ENCODE measurements at regions not wholly inside any gene's neighbourhood (a gene's known extent, or its start where the extent isn't known, plus 50 kb on each side); places are given as distances from the start of the nearest gene placed in this dataset.
"Not testable (repeated sequence)": the region's sequence is repeated elsewhere in the genome, so short reads cannot be mapped to it uniquely, and the experiment has no call there.

DNA sequence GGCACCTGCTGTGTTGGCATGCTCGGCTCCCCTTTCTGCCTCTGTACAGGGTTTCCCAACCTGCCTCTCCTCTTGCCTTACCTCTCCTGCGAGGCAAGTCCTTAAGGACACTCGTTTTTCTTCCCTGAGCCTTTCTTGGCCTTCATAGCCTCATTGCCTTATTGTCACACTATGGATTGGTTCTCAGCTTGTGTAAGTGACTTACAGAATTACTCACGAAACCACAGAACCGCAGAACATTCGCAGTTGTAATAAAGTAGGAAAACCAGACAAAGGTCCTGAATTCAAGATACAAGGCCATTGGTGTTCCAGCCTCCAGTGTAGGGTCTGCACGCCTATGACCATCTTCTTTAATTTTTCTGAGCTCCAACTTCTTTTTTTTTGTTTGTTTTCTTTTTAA, 317.6 kb upstream of the SMIM21 start:
- intact Hi-C loops (cut with DNase I): no loop called here
- DNase-seq (no peak), ATAC-seq (no peak)
- Histone ChIP-seq H3K27ac (ENCODE audit: low read length) (no peak overlapping the region), H3K4me1 (ENCODE audit: control insufficient read depth, insufficient read depth, low read length) (no peaks in the 10 kb centered on the region), H3K4me3 (ENCODE audit: low read length) (no peak overlapping the region), H3K27me3 (ENCODE audit: control insufficient read depth, insufficient read depth) (no peaks in the 10 kb centered on the region), H3K9me3 (ENCODE audit: control insufficient read depth, low read length) (no peaks in the 10 kb centered on the region)
- WGBS: 87% methylated on average over 7 of the region's 7 CpGs

GRCh38 chr18:75742516-75742915, 315.0 kb upstream of the SMIM21 start:
- ATAC-seq (no peak), DNase-seq (no peak)
- H3K27ac ChIP-seq (ENCODE audit: low read length): no peak overlapping the region
- WGBS: 43% methylated on average over 4 of the region's 4 CpGs
- H3K4me3 ChIP-seq (ENCODE audit: low read length): no peak overlapping the region
- H3K4me1 ChIP-seq (ENCODE audit: control insufficient read depth, insufficient read depth, low read length): no peaks in the 10 kb centered on the region
- no peaks in the 10 kb centered on the region for H3K27me3 ChIP-seq (ENCODE audit: control insufficient read depth, insufficient read depth)
- intact Hi-C loops (cut with DNase I): no loop called here
- H3K9me3 ChIP-seq (ENCODE audit: control insufficient read depth, low read length): no peaks in the 10 kb centered on the region

DNA sequence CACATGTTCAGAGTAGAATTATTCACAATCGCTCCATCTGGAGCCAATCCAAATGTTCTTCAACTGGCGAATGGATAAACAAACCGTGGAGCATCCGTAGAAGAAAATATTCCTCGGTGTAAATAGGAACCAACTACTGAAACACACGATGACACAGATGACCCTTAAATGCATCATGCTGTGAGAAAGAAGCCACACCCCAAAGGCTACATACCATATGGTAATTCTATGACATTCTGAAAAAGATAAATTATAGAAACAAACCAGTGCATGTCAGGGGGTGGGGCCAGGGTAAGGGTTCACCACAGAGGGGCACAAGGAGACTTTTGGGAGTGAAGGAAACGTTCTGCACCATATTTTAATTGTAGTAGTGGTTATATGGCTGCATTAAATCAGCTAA, 312.2 kb upstream of the SMIM21 start:
- intact Hi-C loops (cut with DNase I): no loop called here
- 61% methylated on average over 7 of the region's 7 CpGs for WGBS

GRCh38 chr18:75735291-75735690, 307.8 kb upstream of the SMIM21 start:
- DNase-seq: no peak
- Histone ChIP-seq H3K4me3 (ENCODE audit: low read length) (no peak overlapping the region), H3K9me3 (ENCODE audit: control insufficient read depth, low read length) (peaks cover 1% of the 10 kb centered on the region), H3K4me1 (ENCODE audit: control insufficient read depth, insufficient read depth, low read length) (no peaks in the 10 kb centered on the region), H3K27me3 (ENCODE audit: control insufficient read depth, insufficient read depth) (peaks cover 1% of the 10 kb centered on the region), H3K27ac (ENCODE audit: low read length) (no peak overlapping the region)
- no peak for ATAC-seq
- intact Hi-C loops (cut with DNase I): no loop called here
- 96% methylated on average over 2 of the region's 2 CpGs for whole genome bisulfite sequencing

More for the DNA sequence above, 312.2 kb upstream of the SMIM21 start:
- Histone ChIP-seq H3K27ac (ENCODE audit: low read length) (no peak overlapping the region), H3K4me1 (ENCODE audit: control insufficient read depth, insufficient read depth, low read length) (no peaks in the 10 kb centered on the region), H3K27me3 (ENCODE audit: control insufficient read depth, insufficient read depth) (no peaks in the 10 kb centered on the region), H3K9me3 (ENCODE audit: control insufficient read depth, low read length) (peaks cover 1% of the 10 kb centered on the region), H3K4me3 (ENCODE audit: low read length) (no peak overlapping the region)
- ATAC-seq: no peak
- DNase-seq: no peak

- Histone ChIP-seq H3K27ac (ENCODE audit: low read length) (no peak overlapping the region), H3K4me1 (ENCODE audit: control insufficient read depth, insufficient read depth, low read length) (no peaks in the 10 kb centered on the region), H3K4me3 (ENCODE audit: low read length) (no peak overlapping the region), H3K27me3 (ENCODE audit: control insufficient read depth, insufficient read depth) (peaks cover 3% of the 10 kb centered on the region), H3K9me3 (ENCODE audit: control insufficient read depth, low read length) (no peaks in the 10 kb centered on the region)
- intact Hi-C loops (cut with DNase I): no loop called here
- 46% methylated on average over 5 of the region's 5 CpGs for WGBS
- DNase-seq (no peak), ATAC-seq (no peak)
Measured at GRCh38 chr18:75730249-75730648, 302.7 kb upstream of the SMIM21 start.

DNA sequence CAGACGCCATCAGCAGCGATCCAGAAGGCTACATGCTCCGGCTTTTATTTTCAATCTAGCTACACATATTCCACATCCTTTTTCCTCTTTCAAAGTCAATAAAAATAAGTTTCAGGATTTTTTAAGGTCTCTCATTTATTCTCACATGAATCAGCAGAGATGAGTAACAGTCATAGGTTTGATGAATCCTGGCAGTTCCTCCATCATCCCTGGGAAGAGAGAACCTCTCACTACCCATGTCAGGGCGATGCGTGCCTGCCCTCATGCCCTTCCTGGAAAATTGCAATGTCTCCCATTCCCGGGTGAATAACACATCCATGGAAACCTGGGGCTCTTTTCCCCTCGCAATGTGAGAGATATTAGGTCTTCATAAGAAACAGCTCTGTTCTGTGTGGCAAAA, 301.1 kb upstream of the SMIM21 start:
- Histone ChIP-seq H3K4me3 (ENCODE audit: low read length) (no peak overlapping the region), H3K27ac (ENCODE audit: low read length) (no peak overlapping the region), H3K27me3 (ENCODE audit: control insufficient read depth, insufficient read depth) (peaks cover 3% of the 10 kb centered on the region), H3K9me3 (ENCODE audit: control insufficient read depth, low read length) (no peaks in the 10 kb centered on the region), H3K4me1 (ENCODE audit: control insufficient read depth, insufficient read depth, low read length) (no peaks in the 10 kb centered on the region)
- intact Hi-C loops (cut with DNase I): no loop called here
- ATAC-seq: no peak
- WGBS: 71% methylated on average over 7 of the region's 7 CpGs
- no peak for DNase-seq

DNA sequence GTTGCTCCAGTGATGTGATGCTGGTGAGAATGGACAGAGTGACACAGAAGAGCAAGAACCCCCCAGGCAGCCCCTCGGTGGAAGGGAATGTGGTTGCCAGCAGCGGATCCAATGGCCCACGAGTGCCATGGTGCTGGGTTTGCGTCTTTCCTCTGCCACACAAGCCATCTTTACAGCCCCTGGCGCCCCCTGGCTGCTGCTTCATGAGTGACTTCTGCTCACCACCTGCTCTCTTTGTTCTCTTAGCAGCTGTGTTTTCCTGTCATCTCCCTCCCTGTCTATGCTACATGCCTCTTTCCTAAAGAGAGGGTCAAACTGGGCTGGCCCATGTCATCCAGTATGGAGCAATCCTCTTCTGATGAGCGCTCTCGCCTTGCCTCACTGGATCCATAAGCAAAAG, 300.0 kb upstream of the SMIM21 start:
- ATAC-seq (no peak), DNase-seq (peak; percentile 21 to 70 (median 61))
- intact Hi-C loops (cut with DNase I): no loop called here
- no peaks in the 10 kb centered on the region for H3K4me1 ChIP-seq (ENCODE audit: control insufficient read depth, insufficient read depth, low read length)
- no peak overlapping the region for H3K27ac ChIP-seq (ENCODE audit: low read length)
- no peaks in the 10 kb centered on the region for H3K9me3 ChIP-seq (ENCODE audit: control insufficient read depth, low read length)
- peaks cover 3% of the 10 kb centered on the region for H3K27me3 ChIP-seq (ENCODE audit: control insufficient read depth, insufficient read depth)
- H3K4me3 ChIP-seq (ENCODE audit: low read length): no peak overlapping the region
- 62% methylated on average over 7 of the region's 7 CpGs for WGBS

DNA sequence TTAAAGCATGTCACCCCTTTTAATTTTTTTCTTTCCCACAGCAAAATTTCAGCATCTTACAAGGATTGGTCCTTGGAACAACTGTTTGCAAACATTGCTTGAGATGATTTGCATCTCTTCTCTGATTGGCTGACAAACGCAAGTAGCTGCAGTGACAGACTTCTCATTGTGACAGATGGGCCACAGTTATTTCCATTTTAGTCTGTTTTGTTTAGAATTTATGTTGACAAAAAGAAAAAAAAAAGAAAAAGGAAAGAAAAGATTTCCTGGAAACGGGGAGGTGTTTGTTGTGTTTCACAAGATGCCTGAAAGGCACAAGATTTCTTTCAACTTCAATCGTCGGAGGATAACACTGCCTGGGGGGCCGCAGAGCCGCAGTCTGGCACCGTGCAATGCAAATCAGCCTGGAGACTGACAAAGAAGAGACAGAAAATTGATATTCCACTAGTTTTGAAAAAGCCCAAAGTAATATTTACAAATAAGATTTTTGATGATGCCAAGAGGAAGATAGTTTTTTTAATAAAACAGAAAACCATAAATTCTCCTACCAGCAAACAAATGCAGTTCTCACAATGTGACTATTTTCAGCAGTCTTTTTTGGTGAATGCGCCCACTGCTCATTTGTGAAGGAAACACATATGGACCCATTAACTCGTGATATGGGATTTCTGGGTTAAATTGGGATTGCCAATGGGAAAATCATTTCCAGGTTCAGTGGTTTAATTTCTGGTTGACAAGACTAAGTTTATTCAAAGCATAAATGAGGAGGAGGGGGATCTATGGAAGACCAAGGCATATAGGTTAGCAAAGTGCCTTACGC, 296.2 kb upstream of the SMIM21 start:
- no peak for DNase-seq
- no peaks in the 10 kb centered on the region for H3K4me1 ChIP-seq (ENCODE audit: control insufficient read depth, insufficient read depth, low read length)
- intact Hi-C loops (cut with DNase I): no loop called here
- WGBS: 74% methylated on average over 10 of the region's 10 CpGs
- no peak overlapping the region for H3K4me3 ChIP-seq (ENCODE audit: low read length)
- no peaks in the 10 kb centered on the region for H3K27me3 ChIP-seq (ENCODE audit: control insufficient read depth, insufficient read depth)
- no peak overlapping the region for H3K27ac ChIP-seq (ENCODE audit: low read length)
- no peak for ATAC-seq
- no peaks in the 10 kb centered on the region for H3K9me3 ChIP-seq (ENCODE audit: control insufficient read depth, low read length)

DNA sequence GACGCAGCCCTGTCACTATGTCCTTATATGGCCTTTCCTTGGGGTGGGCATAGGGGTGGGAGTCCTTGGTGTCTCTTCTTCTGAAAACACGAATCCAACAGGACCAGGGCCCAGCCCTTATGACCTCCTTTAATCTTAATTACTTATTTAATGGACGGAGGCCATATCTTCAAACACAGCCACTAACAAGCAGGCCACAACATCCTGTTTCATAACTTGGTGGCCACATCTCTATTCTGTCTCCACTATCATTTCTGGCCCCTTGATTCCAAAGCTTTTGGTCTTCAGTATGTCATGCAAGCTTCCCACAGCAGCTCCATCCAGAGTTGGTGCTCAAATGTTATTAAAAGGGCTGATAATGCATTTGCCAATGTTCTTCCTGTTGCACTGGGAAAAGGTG, 287.3 kb upstream of the SMIM21 start:
- Histone ChIP-seq H3K9me3 (ENCODE audit: control insufficient read depth, low read length) (no peaks in the 10 kb centered on the region), H3K4me3 (ENCODE audit: low read length) (no peak overlapping the region), H3K27me3 (ENCODE audit: control insufficient read depth, insufficient read depth) (no peaks in the 10 kb centered on the region), H3K4me1 (ENCODE audit: control insufficient read depth, insufficient read depth, low read length) (no peaks in the 10 kb centered on the region), H3K27ac (ENCODE audit: low read length) (no peak overlapping the region)
- DNase-seq (no peak), ATAC-seq (no peak)
- WGBS: 74% methylated on average over 3 of the region's 3 CpGs
- intact Hi-C loops (cut with DNase I): no loop called here

- intact Hi-C loops (cut with DNase I): not testable (repeated sequence)
Measured at GRCh38 chr18:75712124-75712867, 284.8 kb upstream of the SMIM21 start.

DNA sequence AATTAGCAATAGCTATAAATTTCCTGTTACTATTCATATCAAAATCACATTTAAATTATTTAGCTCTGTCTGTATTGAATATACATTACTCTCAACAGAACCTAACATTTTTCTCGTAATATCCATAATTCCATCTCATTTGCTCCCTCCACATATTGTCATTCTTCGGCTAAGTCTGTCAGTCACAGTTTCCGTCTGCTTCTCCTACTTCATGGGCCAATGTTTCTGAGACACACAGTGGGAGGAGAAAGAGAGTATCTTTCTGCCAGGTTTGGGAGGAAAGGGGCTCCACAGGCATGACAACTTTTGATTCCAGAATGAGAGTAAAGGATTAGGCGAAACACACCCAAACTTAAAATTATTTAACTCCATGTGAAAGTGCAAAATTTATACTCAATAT, 273.1 kb upstream of the SMIM21 start:
- H3K27ac ChIP-seq (ENCODE audit: low read length): no peak overlapping the region
- 86% methylated on average over 4 of the region's 4 CpGs for WGBS
- no peaks in the 10 kb centered on the region for H3K9me3 ChIP-seq (ENCODE audit: control insufficient read depth, low read length)
- ATAC-seq (no peak), DNase-seq (no peak)
- no peaks in the 10 kb centered on the region for H3K4me1 ChIP-seq (ENCODE audit: control insufficient read depth, insufficient read depth, low read length)
- no peak overlapping the region for H3K4me3 ChIP-seq (ENCODE audit: low read length)
- intact Hi-C loops (cut with DNase I): no loop called here
- H3K27me3 ChIP-seq (ENCODE audit: control insufficient read depth, insufficient read depth): no peaks in the 10 kb centered on the region

More at GRCh38 chr18:75712124-75712867, 284.8 kb upstream of the SMIM21 start:
- not testable (repeated sequence) for ATAC-seq; H3K27me3 ChIP-seq (ENCODE audit: control insufficient read depth, insufficient read depth); H3K27ac ChIP-seq (ENCODE audit: low read length); H3K9me3 ChIP-seq (ENCODE audit: control insufficient read depth, low read length); DNase-seq; H3K4me1 ChIP-seq (ENCODE audit: control insufficient read depth, insufficient read depth, low read length); H3K4me3 ChIP-seq (ENCODE audit: low read length)
- WGBS: 90% methylated on average over 24 of the region's 24 CpGs

All from right cardiac atrium (tissue), 5 donors.